IPS DF 4.7 (cell line): ENCODE measurements at regions not wholly inside any gene's neighbourhood (a gene's known extent, or its start where the extent isn't known, plus 50 kb on each side); places are given as distances from the start of the nearest gene placed in this dataset.

Experiments used
- DNase-seq: peaks from one replicate; pipeline ENCODE4 v3.0.0-alpha.2; 2013; ENCODE audit warnings: low spot score; ENCODE audit errors: extremely low read depth

DNA sequence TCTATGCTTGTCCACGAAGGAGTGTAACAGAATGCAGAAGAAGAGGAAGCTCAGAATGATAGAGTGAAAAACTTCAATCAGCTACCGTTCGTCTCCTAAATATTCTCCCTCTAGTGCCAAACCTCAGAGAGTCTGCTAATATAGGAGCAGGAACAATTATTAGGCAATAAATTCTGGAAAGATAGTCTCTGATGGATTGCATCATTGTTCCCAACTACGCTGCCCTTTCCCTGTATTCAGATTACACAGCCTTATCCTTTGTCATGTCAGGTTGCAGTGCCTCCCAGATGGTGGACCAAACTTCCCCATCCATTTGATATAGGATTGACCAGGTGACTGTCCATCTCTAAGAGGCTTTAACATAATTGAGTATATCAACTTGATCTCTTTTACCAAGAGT, 811.5 kb upstream of the CHAC2 start:
- no peak for DNase-seq

DNA sequence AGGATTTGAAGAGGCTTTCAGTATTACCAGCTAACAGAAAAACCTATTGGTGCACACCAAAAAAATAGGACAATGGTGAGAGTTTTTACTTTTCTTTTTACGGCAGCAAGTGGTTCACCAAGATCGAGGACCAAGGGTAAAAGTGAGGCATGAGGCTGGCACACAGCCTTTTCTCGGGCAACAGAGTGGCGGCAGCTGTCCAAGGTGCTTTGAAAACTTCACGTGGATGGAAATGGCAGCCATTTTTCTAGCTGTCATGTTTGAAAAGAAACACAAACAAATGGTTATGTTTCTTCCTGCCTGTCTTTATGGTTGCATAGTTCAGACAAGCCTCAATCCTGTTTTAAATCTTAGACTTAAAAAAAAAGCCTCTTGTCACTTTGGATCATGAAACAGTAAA, 812.5 kb upstream of the CHAC2 start:
- DNase-seq: no peak

DNA sequence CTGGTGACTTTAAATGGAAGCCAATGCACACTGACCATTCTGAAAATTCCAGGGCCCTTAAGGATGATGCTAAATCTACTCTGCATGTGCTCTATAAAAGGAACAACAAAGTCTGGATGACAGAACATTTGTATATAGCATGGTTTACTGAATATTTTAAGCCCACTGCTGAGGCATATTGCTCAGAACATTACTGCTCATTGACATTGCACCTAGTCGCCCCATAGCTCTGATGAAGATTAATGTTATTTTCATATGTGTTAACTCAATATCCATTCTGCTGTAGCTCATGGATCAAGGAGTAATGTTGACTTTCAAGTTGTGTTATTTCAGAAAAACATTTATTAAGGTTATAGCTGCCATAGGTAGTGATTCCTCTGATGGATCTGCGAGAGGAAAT, 827.5 kb upstream of the CHAC2 start:
- DNase-seq: no peak

DNA sequence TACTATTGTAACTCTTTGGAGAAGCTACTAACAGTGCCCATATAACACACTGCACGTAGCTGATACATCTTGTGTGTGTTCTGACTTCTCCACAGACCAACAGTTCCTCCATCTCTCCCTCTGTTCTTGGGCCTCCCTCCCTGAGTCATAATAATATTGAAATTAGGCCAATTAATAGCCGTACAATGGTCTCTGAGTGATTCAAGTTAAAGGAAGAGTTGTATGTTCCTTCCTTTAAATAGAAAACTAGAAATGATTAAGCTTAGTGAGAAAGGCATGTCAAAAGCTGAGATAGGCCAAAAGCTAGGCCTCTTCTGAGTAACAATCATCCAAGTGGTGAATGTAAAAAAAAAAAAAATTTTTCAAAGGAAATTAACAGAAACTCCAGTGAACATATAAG, 828.4 kb upstream of the CHAC2 start:
- no peak for DNase-seq

DNA sequence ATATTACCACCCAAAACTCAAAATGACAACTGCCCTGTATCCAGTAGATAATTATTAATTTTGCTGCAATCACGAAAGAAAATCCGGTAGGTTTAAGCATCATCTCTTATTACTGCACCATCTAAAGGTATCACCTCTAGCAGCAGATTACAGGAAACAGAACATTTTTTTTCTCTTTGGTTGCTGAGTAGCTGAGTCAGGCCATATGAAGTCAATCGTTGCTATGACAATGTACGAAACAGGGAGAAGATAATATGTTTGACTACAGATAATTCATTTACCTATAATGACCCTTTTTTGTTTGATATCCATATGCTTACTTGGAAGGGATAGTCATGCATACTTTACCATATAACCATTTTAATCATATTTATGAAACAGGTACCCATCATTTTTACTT, 831.6 kb upstream of the CHAC2 start:
- DNase-seq: no peak

DNA sequence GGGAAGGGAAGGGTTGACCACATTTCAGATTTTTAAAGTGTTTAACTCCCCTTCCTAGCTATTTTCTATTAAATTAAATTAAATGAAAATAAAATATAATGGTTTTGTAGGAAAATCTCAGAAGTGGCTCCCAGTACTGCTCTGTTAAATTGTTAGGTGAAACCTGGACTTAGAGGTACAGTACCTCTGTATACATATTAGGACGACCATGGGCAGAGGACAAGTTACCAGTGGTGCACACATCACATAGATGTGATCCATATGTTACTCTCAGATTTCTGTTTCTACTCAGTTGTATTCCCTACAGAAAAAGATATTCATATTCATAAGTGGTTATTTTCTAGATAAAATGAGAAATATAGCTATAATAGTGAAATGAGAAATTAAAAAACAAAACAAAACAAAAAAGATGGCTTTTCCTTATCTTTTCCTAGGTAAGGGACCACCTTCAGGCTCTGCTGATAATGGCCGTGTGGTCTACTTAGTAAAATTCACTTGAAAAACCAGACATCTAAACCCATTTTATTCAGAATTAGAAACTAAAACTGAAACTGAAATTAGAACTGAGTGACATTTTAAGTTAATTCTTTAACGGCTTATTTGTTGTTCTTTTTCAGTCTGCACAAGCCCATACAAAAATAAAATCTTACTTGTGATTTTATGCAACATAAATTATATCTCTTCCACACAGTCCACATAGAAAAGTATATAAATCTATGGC, 832.5 kb upstream of the CHAC2 start:
- no peak for DNase-seq

DNA sequence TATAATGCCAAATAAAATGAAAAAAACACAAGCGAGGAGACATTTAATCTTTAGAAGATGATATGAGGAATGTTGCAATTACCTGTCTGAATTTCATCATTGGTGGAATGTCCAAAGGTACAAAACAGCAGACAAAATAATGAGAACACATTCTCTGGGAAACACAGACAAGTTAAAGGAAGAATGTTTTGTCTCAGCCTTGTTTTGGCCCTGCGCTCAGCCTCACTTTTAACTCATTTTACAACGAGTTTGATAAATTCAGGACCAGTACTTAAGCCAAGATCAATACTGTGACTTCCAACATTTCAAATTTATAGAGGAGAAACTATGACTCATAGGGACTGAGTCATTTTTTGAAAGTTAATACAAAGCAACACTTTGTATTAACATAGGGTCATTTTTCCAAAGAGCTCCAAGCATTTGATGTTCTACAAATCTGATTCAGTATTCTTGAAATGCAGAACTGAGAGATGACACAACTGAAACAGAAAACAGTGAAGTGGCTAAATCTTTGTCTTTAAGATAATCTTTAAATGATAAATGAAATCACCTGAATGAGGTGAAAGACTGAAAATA, 833.2 kb upstream of the CHAC2 start:
- DNase-seq: no peak

DNA sequence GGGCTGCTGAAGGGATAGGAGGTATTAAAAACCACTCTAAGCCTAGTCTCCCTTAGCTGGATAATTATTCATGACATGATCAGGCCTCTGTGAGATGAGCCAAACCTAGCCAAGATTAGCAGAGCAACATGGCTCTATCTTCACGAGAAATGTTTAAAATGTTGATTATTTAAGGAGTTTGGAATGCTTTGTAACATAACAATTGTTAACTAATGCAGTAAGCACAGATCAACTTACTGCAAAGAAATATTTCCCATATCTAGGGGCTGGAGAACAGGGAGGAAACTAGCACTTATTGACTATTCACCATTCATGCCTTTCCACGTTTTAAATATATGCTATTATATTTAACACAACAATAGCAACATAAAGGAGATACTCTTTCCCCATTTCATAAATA, 833.7 kb upstream of the CHAC2 start:
- DNase-seq: no peak

DNA sequence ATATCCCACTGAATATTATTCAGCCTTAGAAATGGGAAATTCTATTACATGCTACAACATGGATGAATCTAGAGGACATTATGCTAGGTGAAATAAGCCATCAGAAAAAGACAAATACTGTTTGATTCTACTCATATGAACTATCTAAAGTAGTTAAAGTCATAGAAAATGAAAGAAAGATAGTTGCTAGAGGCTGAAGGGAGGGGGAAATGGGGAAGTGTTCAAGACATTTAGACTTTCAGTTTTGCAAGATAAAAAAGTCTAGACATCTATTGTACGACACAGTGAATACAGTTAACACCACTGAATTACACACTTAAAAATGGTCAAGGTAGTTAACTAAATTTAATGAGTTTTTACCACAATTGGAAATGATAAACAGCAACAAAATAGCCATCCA, 835.9 kb upstream of the CHAC2 start:
- no peak for DNase-seq

DNA sequence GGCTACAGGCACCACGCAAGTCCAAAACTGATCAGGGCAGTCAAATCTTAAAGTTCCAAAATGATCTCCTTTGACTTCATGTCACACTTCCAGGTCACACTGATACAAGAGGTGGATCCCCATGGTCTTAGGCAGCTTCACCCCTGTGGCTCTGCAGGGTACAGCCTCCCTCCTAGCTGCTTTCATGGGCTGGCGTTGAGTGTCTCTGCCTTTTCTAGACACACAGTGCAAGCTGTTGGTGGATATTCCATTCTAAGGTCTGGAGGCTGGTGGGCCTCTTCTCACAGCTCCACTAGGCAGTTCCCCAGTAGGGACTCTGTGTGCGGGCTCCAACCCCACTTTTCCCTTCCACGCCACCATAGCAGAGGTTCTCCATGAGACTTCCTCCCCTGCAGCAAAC, 838.2 kb upstream of the CHAC2 start:
- no peak for DNase-seq

DNA sequence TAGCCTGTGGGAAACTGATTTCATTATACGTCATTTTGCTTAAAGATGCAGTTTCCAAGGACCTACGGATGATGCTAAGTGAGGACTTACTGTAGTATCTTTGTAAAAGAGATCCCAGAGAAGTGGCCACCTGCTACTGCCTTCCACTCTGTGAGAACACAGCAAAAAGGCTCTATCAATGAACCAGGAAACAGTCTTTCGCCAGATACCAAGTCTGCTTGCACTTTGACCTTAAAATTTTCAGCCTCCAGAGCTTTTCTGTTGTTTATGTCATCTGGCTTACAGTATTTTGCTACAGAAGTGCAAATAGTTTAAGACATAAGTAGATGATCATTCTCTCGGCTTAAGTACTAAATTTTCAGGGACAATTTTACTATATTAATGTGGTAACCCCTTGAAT, 847.9 kb upstream of the CHAC2 start:
- DNase-seq: no peak

DNA sequence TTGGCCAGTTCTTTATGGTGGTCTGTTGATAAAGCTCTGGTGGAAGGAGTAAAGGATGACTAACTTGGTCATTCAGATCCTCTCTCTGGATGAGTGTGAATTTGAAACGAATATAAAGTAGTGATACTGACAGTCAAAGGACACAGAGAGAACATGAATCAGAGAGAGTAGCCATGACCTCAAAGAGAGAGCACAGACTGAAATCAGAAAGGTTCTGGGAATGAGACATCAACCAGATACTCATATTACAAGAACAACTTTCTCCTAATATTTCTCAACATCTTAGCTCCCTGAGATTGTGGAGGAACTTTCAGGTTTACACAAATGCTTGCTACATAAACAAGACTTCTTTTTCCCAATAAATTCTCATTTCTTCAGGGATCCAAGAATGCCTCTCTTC, 849.1 kb upstream of the CHAC2 start:
- DNase-seq: no peak

DNA sequence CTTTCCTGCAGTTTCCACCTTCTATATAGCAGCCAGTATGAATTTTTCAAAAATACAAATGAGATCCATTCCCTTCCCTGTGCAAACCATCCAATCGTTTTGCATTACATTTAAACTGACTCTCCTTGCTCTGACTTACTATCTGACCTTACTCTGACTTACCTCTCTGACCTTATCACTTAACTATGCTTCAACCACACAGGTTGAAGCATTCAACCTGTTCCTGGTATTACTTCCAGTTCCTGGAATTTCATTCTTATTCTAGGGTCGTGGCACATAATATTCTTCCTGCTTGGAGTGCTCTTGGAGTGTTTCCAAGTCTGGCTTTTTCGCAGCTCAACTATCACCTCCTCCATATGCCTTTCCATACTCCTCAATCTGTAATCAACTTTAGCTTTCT, 850.6 kb upstream of the CHAC2 start:
- DNase-seq: no peak

DNA sequence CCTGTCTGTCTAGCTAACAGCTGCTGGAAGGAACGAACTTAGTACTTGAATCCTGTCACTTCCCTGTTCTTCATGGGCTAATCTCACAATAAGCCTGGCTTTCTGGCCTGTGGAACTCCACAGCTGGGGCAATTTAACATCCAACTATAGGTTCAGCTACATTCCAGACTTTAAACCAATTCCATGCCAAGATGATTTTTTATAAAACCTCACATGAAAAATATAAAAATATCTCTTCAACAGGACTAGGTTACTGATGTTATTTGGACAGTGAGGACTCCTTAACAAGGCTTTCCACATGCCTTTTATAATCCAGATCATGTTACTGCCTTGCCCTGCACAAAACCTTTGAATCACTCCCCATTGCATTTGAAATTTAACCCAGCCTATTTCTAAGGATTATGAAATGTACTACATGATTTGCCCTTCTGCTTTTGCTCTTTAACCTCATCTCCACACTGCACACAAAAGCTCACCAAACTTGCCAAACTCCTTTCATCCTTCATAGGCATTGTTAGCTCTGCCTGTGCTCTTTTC, 863.2 kb upstream of the CHAC2 start:
- DNase-seq: no peak

DNA sequence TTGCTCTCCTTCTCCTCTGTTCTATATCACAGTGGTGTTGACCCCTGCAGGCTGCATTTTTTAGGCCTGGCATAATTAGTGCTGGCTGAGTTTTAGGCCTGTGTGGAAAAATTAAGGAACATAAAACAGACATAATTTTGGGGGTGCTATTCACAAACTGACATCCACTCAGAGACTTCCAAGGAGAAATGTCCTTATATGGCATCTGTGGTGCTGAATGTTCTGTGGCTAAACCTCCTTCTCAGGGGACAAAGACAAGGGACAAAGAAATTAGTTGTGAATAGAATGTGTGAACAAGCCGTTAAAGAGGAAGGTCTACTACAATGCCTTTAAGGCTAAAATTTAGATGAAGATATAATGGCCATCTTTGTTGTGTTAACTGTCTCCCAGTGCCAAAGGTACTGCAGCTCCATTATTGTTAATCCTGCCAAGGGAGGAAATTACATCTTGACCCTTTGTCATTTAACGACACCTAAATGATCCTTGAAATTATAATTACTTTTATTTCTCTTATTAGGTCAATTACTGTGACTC, 870.0 kb upstream of the CHAC2 start:
- peak; percentile 9 for DNase-seq

DNA sequence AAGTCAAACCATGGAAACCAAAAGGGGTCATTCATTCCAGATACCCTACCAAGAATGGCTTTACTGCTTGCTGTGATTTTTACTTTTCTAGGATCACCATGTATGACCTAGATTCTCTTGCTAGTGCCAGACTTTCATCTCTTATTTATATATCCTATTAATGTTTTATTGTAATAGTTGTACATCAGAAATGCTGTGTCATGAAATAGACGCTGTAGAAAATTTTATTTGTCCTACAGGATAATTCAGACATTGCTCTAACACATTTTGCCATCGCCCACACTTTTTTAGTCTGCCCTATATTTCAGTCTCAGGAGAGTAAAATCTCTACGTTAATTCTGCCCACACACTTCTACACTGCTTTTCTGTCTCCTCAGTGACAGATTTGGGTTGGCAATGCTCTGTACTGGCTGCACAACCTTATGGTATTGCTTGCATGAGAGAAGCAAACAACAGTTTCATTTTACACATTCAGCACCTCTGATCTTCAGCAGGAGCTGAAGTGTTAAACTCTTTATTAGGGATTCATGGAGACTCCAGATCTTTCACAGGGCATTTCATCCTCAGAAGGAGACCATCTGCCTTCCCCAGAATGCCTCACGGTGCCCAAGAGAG, 871.8 kb upstream of the CHAC2 start:
- DNase-seq: no peak

DNA sequence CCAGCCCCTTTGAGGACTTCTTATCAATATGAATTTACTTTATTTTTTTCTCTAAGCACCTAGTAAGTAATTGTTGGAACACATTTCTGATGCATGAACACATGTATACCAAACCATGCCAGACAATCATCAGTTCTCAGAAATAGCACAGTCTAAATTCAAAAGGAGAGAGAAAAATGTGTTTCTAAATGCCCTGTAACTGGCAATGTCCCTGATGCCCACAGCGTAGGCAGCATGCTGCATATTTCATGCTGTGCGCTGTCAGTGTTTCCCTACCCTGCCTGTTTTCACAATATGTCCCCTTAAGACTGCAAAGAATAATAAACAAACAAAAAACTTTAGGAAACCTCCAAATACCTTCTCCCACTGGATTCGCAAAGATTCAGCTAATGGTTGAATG, 881.0 kb upstream of the CHAC2 start:
- no peak for DNase-seq

DNA sequence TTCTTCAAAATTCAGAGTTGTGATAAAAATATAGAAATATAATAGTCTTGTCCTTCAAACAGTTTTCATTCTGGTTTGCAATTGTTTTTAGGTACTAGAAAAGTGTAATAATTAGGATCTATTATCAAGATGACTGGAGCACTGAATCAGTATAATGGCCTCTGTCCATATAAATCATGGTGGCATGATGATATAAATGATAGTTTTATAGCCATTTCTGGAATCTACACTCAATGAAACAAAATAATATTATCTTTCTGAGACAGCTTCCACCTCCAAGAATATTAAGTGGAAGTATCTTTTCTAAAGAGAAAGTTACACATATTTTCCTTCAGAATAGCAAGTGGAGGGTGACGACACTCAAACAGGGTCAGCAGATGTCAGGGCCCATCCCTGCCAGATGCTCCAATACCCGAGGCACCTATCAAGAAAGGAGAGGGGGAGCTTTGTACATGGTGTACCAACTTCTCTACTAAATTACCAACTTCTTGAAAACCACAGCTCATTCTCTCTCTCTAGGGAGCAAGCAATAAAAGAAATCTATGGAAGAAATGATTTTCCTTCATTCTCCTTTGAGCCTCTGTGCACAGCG, 882.7 kb upstream of the CHAC2 start:
- no peak for DNase-seq

DNA sequence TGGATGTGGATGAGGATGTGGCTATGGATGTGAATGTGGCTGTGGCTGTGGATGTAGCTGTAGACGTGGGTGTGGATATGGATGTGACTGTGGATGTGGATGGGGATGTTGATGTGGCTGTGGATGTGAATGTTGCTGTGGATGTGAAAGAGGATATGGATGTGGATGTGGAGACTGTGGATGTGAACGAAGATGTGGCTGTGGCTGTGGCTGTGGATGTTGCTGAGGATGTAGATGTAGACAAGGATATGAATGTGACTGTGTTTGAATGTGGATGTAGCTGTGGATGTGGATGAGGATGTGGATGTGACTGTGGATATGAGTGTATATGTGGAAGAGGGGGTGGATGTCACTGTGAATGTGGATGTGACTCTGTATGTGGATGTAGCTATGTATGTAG, 884.6 kb upstream of the CHAC2 start:
- DNase-seq: no peak

DNA sequence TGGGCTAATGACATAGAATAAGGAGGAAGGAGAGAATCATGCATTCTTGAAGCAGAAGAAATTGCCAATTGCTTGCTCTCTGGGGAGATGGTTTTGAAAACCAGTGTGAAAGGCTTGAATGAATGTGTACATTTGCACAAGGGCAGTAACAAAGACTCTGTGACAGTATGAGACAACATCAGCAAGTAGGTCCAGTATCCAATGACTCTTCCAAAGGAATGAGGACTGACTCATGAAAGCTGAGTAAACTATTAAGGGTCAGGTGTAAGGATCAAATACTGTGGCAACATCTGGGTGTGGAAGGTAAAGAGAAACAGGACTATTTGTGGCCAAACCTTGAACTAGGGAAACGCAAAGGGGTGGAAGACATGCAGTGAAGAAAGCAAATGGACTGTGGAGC, 886.0 kb upstream of the CHAC2 start:
- no peak for DNase-seq

DNA sequence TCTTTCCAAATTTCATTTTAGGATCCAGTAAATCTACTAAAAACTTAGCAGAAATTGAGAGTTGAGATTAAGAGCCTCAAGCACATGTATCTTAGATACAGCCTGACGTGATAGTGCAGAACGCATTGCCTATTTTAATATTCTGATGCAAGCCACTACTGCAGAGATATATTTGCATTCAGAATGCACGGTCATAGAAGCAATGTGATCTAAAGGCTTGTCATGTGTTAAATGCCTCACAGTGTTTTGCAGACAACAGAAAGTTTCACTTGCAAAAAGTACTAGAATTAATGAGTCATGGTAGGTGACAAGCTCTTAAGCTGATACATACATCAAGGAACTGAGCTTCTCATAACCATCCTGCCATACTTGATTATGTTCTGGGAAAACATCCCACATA, 886.7 kb upstream of the CHAC2 start:
- no peak for DNase-seq

DNA sequence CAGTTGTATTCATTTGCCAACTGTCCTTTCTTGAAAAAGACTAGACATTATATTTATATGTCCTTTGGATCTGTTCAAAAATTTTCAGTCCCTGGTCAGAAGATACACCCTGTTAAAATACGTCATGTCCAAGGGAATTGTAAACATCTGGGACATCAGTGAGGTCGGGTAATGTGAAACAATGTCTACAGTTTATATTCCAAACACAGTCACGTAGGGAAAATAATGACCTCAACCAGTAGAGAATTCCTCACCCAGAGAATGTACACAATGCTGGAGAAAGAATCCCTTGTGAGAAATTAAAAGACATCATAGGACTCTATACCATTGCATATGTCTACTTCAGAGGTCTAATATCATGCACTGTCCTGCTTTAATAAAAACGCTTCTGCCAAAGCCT, 888.0 kb upstream of the CHAC2 start:
- no peak for DNase-seq
